PFSK-1 (cell line): ENCODE measurements at regions not wholly inside any gene's neighbourhood (a gene's known extent, or its start where the extent isn't known, plus 50 kb on each side); places are given as distances from the start of the nearest gene placed in this dataset.

Experiments
- FOXP2 ChIP-seq: optimal IDR thresholded peaks from 2 replicates; pipeline ENCODE3; 2011; ENCODE audit warnings: borderline replicate concordance, control low read depth, inconsistent platforms; ENCODE audit not compliant: insufficient read depth; ENCODE audit errors: extremely low read length, extremely low read depth
- POLR2AphosphoS5 ChIP-seq: IDR thresholded peaks from 2 replicates; pipeline ENCODE4 v1.6.1; 2012; ENCODE audit warnings: low read depth, mild to moderate bottlenecking, control low read depth, low read length, moderate library complexity
- REST ChIP-seq, 2 experiments: IDR thresholded peaks; 2 replicates each; pipeline versions ENCODE4 v1.6.1 to v1.8.0; 2011 to 2012; ENCODE audit warnings: low read depth in 2 of 2, low read length in 2 of 2, control low read depth in 1 of 2, inconsistent platforms in 1 of 2, mild to moderate bottlenecking in 1 of 2, moderate library complexity in 1 of 2; ENCODE audit not compliant: insufficient read depth in 1 of 2
- SIN3A ChIP-seq: IDR thresholded peaks from 2 replicates; pipeline ENCODE4 v1.6.1; 2012; ENCODE audit warnings: mild to moderate bottlenecking, low read length, moderate library complexity, borderline replicate concordance; ENCODE audit not compliant: insufficient read depth
- TAF1 ChIP-seq: IDR thresholded peaks from 2 replicates; pipeline ENCODE4 v1.6.1; 2012; ENCODE audit warnings: low read length, control low read depth, borderline replicate concordance; ENCODE audit not compliant: insufficient read depth

- no peak for TF ChIP-seq SIN3A
- TF ChIP-seq REST (IDR thresholded peaks at IDR 0.05; ENCODE audit: insufficient read depth in 1 of 2, low read depth in 2 of 2, low read length in 2 of 2) = no peak
- TF ChIP-seq POLR2AphosphoS5 = no peak
- no peak for TF ChIP-seq FOXP2
- TF ChIP-seq TAF1 = no peak
Observed at GRCh38 chr21:35223480-35224156, 174.5 kb upstream of the RUNX1 start.

GRCh38 chr21:35222541-35222941, 173.4 kb upstream of the RUNX1 start:
- TF ChIP-seq POLR2AphosphoS5 (no peak), TAF1 (no peak), REST (IDR thresholded peaks at IDR 0.05; ENCODE audit: insufficient read depth in 1 of 2, low read depth in 2 of 2, low read length in 2 of 2) (no peak), SIN3A (no peak), FOXP2 (no peak)

GRCh38 chr21:35222021-35222420, 172.9 kb upstream of the RUNX1 start:
- peak; percentile 82 to 91 for TF ChIP-seq REST (IDR thresholded peaks at IDR 0.05; ENCODE audit: insufficient read depth in 1 of 2, low read depth in 2 of 2, low read length in 2 of 2)
- no peak for TF ChIP-seq SIN3A

GRCh38 chr21:35220301-35220700, 171.2 kb upstream of the RUNX1 start:
- TF ChIP-seq TAF1 = no peak
- no peak for TF ChIP-seq SIN3A
- no peak for TF ChIP-seq FOXP2
- TF ChIP-seq REST (IDR thresholded peaks at IDR 0.05; ENCODE audit: insufficient read depth in 1 of 2, low read depth in 2 of 2, low read length in 2 of 2) = no peak
- no peak for TF ChIP-seq POLR2AphosphoS5

GRCh38 chr21:35219719-35220118, 170.6 kb upstream of the RUNX1 start:
- TF ChIP-seq SIN3A (no peak), TAF1 (no peak), REST (IDR thresholded peaks at IDR 0.05; ENCODE audit: insufficient read depth in 1 of 2, low read depth in 2 of 2, low read length in 2 of 2) (no peak), POLR2AphosphoS5 (no peak), FOXP2 (no peak)
